ENCODE measurements at regions not wholly inside any gene's neighbourhood (a gene's known extent, or its start where the extent isn't known, plus 50 kb on each side); places are given as distances from the start of the nearest gene placed in this dataset.
A peak's percentile ranks its signal among the peaks of the same experiment; 100 is the strongest.

DNA sequence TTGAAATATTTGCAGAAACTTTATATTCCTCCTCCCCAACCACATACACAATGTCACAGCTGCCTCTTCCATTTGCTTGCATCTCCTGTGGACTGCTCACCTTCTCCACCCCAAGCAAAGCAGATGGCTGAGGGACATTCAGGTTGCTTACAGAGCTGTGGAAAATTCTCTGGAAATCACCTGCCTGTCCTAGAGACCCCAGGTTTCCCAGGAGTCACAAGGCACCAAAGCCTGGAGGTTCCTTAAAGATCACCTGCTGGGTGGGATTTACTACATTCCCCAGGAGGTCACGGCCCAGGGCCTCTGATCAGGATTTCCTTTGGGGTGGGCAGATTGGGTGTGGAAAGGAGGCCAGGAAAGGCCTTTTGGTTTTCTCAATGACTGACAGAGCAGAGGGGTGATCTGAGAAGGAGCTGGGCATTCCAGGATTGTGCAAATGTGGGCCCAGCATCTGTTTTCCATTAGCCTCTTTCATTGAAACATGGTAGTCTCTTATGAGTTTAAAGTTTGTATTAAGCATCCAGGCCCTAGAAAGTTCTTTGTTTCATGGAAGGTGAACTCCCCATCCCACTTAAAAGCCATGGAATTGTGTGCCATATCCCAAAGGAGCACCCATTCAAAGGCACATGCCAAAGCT, 410.7 kb upstream of the TNP1 start:
- DNase-seq (ENCODE audit: low read depth): peak; percentile 69
- TF ChIP-seq, protein P1, sequence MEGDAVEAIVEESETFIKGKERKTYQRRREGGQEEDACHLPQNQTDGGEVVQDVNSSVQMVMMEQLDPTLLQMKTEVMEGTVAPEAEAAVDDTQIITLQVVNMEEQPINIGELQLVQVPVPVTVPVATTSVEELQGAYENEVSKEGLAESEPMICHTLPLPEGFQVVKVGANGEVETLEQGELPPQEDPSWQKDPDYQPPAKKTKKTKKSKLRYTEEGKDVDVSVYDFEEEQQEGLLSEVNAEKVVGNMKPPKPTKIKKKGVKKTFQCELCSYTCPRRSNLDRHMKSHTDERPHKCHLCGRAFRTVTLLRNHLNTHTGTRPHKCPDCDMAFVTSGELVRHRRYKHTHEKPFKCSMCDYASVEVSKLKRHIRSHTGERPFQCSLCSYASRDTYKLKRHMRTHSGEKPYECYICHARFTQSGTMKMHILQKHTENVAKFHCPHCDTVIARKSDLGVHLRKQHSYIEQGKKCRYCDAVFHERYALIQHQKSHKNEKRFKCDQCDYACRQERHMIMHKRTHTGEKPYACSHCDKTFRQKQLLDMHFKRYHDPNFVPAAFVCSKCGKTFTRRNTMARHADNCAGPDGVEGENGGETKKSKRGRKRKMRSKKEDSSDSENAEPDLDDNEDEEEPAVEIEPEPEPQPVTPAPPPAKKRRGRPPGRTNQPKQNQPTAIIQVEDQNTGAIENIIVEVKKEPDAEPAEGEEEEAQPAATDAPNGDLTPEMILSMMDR (IDR thresholded peaks at IDR 0.05; ENCODE audit: insufficient read depth, low read length): no peak
- no peak overlapping the region for H3K4me3 ChIP-seq (ENCODE audit: low read depth, low read length)

DNA sequence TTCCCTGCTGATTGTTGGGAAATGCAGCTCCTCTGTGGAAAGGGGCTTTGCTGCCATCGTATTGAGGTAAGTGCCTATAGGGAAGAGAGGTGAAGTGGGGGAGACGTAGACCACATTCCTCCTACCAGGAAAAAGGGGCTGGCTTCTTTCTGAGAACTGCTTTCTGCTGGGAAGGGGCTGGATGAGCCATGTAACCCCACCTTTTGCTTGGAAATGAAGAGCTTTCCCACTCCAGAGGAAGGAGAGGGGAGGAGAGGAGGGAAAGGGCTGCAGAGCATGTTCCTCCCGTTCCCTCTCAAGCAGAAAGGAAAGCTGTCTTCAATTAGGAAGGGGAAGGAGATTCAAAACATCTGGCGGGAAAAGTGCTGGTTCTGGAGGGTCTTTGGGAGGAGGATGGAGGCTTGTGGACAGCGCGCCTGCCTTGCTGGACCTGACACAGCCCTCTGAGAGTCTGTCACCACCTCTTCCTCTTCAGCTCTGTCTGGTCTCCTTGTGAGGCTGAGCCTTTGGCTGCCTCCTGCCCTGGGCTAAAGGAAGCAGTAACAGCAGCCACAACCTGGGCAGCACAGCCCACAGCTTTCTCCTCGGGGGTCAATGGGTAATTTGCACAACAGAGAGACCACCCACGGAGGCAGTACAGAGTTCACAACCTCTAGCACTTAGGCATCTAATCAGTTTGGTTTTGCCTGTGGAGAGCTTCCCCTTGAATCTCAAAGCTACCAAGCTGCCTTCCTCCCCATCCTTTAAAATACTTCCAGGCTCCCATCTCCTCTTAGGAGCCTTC, 410.0 kb upstream of the TNP1 start:
- H3K4me3 ChIP-seq (ENCODE audit: low read depth, low read length): no peak overlapping the region
- TF ChIP-seq, protein P1 (IDR thresholded peaks at IDR 0.05; ENCODE audit: insufficient read depth, low read length): no peak
- DNase-seq (ENCODE audit: low read depth): no peak

DNA sequence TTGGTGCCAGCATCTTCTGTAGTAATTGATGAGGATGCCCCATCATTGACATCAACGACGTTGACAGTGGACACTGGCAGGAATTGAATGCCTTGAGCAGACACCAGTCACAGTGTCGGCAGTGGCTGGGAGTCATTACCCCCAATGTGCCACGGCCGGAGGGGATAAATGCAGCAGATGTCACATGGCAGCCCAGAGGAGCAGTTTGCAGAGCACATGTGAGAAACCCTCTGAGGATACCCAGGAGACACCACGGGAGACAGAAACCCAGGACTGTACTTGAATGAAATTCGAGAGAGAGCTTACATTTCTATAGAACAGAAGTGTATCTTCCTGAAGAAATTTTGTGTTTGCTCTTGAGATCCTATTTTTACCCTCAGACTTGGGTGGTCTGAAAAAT, 409.1 kb upstream of the TNP1 start:
- TF ChIP-seq, protein P1 (IDR thresholded peaks at IDR 0.05; ENCODE audit: insufficient read depth, low read length): no peak
- H3K4me3 ChIP-seq (ENCODE audit: low read depth, low read length): no peak overlapping the region
- no peak for DNase-seq (ENCODE audit: low read depth)

DNA sequence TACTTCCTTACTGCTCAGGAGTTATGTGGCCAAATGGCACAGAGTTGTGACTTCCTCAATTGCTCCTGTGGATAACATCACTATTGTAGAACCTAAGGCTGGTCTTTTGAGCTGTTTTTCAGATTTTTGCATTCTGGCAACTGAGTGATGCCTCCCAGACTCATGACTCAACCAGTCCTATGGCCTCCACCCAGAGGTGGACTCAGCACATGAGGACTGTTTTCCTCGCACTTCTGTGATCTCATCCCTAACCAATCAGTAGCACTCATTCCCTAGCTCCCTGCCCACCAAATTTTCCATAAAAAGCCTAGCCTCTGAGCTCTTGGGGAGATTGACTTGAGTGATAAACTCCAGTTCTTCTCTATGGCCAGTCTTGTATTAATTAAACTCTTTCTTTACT, 407.9 kb upstream of the TNP1 start:
- TF ChIP-seq, protein P1 (IDR thresholded peaks at IDR 0.05; ENCODE audit: insufficient read depth, low read length): no peak
- DNase-seq (ENCODE audit: low read depth): no peak
- H3K4me3 ChIP-seq (ENCODE audit: low read depth, low read length): no peak overlapping the region

DNA sequence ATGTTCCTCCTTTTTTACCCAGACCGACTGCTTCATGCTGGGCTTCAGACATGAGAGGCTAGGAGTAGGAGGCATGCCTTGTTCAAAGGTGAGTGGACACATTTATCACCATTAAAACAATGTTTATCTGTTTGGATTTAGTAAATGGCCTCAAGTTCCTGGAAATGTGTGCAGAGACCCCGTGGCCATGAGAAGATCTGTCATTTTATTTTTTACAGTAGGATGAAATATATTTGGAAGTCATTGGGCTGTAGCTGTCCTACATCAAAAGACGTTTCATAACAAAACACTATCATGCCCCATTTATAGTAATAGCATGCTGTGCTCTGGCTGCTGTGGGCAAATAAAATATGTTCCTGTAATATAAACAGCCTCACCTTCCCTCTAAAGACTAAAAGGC, 403.9 kb upstream of the TNP1 start:
- H3K4me3 ChIP-seq (ENCODE audit: low read depth, low read length): no peak overlapping the region
- no peak for DNase-seq (ENCODE audit: low read depth)
- TF ChIP-seq, protein P1 (IDR thresholded peaks at IDR 0.05; ENCODE audit: insufficient read depth, low read length): no peak

DNA sequence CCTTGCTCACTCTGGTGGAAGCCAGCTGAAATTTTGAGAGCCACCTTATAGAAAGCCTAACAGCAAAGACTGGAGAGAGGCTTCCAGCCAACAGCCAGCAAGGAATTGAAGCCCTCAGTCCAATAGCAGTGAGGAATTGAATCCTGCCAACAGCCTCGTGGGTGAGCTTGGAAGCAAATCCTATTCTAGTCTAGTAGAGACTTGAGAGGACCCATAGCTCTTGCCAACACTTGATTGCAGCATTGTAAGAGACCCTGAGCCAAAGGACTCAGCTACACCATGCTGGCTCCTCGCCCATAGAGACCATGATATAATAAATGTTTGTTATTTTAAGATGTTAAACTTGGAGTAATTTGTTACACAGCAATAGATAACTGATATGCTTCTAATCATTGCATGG, 403.0 kb upstream of the TNP1 start:
- DNase-seq (ENCODE audit: low read depth): peak; percentile 69
- TF ChIP-seq, protein P1 (IDR thresholded peaks at IDR 0.05; ENCODE audit: insufficient read depth, low read length): no peak
- H3K4me3 ChIP-seq (ENCODE audit: low read depth, low read length): no peak overlapping the region

Data from fibroblast of the aortic adventitia (primary cell).